NB4 (cell line): ENCODE measurements at regions not wholly inside any gene's neighbourhood (a gene's known extent, or its start where the extent isn't known, plus 50 kb on each side); places are given as distances from the start of the nearest gene placed in this dataset.
A peak's percentile ranks its signal among the peaks of the same experiment; 100 is the strongest.

ENCODE experiments used
- DNase-seq: peaks from one replicate; pipeline ENCODE4 v3.0.0; 2010; ENCODE audit warnings: low read depth
- H3K4me3 ChIP-seq: one replicate; pipeline ENCODE4 v1.5.1; 2011; ENCODE audit warnings: mild to moderate bottlenecking, low read depth, low read length, moderate library complexity
- MYC ChIP-seq: IDR thresholded peaks from 2 replicates; pipeline ENCODE4 v1.6.1; 2011; ENCODE audit warnings: low read depth, low read length
- POLR2A ChIP-seq: IDR thresholded peaks from 2 replicates; pipeline ENCODE4 v1.6.1; 2011; ENCODE audit warnings: mild to moderate bottlenecking; ENCODE audit not compliant: insufficient read length; ENCODE audit errors: extremely low read depth
- TF ChIP-seq, protein P1 (sequence below): IDR thresholded peaks from one replicate; pipeline ENCODE4 v1.5.1; 2012; ENCODE audit warnings: low read depth, low read length
- TF ChIP-seq, protein P2 (sequence below): IDR thresholded peaks from 2 replicates; pipeline ENCODE4 v1.6.1; 2011; ENCODE audit warnings: low read depth, low read length

DNA sequence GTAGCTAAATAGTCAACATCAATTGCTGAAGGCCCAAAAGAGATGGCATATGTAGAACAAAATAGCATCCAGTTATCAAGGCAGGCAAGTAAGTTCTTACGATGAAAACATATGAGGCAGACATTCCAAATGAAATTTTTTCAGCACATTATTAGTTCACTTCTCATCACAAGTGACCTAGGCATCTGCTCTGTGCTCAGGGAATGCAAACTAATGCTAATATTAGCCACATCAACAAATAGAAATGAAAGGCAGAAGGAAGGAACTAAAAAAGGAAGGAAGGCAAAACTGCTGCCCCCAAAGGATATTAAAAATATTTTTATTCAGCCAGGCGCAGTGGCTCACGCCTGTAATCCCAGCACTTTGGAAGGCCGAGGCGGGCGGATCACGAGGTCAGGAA is 51.2 kb upstream of the ROCK1 start:
- TF ChIP-seq, protein P1, sequence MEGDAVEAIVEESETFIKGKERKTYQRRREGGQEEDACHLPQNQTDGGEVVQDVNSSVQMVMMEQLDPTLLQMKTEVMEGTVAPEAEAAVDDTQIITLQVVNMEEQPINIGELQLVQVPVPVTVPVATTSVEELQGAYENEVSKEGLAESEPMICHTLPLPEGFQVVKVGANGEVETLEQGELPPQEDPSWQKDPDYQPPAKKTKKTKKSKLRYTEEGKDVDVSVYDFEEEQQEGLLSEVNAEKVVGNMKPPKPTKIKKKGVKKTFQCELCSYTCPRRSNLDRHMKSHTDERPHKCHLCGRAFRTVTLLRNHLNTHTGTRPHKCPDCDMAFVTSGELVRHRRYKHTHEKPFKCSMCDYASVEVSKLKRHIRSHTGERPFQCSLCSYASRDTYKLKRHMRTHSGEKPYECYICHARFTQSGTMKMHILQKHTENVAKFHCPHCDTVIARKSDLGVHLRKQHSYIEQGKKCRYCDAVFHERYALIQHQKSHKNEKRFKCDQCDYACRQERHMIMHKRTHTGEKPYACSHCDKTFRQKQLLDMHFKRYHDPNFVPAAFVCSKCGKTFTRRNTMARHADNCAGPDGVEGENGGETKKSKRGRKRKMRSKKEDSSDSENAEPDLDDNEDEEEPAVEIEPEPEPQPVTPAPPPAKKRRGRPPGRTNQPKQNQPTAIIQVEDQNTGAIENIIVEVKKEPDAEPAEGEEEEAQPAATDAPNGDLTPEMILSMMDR = no peak
- no peak for TF ChIP-seq MYC
- H3K4me3 ChIP-seq = no peak overlapping the region
- no peak for DNase-seq

DNA sequence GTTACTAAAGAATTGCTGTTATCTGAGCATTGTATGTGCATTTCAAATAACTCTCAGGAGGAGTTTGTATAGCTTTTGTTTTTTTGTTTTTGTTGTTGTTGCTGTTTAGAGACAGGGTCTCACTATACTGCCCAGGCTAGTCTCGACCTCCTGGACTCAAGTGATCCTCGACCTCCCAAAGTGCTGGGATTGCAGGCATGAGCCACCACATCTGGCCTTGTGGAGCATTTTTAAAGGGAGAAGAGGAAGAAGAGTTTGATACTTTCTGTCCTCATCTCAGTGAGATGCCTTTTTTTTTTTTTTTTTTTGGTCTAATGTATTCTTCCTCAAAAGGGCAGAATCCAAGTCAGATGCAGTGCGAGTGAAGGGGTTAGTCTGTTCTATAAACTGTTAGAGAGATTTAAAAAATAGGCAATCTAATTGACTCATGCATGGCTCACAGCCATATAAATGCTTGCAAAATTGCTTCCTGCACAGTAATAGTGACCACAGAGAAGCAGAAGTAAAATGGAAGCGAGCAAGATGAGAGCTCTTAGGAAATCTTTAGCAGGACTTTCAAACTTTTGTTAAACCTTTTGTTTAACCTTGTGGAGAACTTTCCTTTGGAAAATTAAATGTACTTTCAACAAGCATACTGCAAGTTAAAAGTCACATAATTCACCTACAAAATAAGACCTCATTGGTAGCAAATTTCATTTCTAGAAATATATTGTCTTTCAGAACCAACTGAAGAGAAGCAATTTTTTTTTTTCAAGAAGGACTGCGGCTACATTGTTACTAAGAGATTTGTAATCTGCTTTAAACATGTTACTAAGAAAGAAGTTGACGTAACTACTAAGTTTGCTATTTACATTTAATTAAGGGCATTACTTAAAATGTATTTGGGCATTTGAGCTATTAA is 52.3 kb upstream of the ROCK1 start:
- H3K4me3 ChIP-seq = peak overlapping the region; percentile 27
- TF ChIP-seq MYC = 0 out of 2 replicates have a peak, but pooled peaks have one; percentile 46
- TF ChIP-seq, protein P2, sequence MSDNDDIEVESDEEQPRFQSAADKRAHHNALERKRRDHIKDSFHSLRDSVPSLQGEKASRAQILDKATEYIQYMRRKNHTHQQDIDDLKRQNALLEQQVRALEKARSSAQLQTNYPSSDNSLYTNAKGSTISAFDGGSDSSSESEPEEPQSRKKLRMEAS = no peak
- peak; percentile 95 for DNase-seq

DNA sequence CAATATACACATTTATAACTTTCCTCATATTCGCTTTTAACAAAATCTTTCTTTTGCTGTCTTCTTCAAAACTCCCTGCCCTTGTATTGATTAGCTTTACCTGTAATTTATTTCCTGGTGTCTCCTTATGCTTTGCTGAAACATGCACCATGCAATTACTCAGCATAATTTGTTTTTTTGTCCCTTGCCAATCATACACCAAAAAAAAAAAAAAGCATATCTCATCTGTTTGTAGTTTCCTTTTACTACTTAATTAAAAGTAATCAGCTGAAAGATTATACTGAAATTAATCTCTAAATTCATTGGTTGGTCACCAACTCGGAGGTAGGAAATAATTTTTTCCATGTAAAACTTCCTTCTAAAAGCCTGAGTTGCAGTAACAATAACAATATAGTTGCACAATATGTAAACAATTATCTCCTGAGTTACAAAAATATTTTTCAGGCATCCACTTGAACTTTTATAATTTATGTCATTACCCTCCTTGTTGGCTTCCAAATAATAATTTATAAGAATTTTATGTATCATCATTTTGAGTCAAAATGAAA is 53.0 kb upstream of the ROCK1 start:
- TF ChIP-seq, protein P2 = no peak
- no peak for DNase-seq
- H3K4me3 ChIP-seq = peak overlapping the region; percentile 27

DNA sequence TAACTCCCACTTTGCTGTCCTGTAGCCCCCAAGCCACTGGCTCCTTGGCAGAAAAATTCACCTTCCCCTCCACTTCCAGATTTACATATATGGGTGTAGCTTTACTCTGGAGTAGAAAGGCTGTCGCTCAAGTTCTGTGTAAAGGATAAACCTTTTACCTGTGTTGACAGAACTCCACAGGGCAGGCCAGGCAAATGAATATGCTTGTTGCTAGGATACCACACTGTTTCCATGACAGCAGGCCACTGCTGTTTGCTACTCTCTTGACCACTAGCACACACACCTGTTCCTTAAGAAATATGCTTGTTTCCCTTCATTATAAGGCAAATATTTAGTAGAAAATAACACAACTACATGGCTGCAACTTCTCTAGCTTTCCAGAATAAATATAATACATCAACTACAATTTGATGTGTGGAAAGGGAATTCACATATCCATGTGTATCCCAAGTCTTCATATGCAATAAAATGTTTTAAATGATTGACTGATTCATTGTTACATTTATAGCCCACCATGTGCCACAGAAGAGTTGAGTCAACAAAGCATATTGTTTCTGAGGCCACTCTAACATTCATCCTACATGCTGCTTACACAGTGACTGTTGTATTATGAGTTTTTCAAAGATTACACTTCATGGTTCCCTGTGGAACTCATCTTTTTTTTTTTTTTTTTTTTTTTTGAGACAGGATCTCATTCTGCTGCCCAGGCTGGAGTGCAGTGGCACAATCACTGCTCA is 56.2 kb upstream of the ROCK1 start:
- no peak for DNase-seq
- TF ChIP-seq, protein P1 = no peak
- TF ChIP-seq, protein P2 = no peak
- H3K4me3 ChIP-seq = no peak overlapping the region

DNA sequence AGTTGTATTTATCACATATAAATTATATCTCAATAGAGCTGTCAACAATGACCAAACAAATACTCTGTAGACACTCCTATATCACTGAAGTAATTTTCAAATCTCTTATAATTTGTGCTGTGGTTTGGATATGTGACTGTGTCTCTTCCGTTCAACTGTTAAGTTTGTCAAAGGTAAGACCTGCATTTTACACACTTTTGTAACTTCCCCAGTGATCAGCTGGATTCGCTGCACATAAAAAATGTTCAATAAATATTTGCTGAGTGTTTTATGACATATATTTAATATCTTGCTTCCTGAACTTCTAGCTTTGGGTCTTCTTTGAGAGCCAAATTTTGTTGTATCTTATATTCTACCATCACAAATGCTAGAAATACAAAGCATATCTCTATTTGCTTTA is 57.3 kb upstream of the ROCK1 start:
- H3K4me3 ChIP-seq = no peak overlapping the region
- TF ChIP-seq, protein P1 = no peak
- no peak for TF ChIP-seq POLR2A
- TF ChIP-seq, protein P2 = no peak
- TF ChIP-seq MYC = no peak
- no peak for DNase-seq

DNA sequence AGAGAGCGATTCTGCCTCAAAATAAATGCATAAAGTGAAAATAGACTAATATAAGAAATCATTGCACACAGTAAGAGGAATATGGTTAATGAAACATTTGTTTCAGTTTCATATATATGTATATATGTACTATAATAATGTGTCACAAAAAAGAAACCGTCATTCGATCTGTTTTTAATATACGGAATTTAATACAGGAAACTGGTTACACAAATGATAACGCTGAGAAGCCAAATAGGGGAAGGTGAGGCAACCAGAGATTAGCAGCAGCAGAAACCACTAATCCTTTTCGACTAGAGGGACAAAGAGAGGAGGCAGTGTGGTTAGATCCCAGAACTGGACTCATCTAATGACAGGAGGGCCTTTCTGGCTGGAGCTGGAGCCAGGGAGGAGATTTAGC is 64.2 kb upstream of the GREB1L start:
- DNase-seq = peak; percentile 76
- H3K4me3 ChIP-seq = peak overlapping the region; percentile 14
- no peak for TF ChIP-seq POLR2A

DNA sequence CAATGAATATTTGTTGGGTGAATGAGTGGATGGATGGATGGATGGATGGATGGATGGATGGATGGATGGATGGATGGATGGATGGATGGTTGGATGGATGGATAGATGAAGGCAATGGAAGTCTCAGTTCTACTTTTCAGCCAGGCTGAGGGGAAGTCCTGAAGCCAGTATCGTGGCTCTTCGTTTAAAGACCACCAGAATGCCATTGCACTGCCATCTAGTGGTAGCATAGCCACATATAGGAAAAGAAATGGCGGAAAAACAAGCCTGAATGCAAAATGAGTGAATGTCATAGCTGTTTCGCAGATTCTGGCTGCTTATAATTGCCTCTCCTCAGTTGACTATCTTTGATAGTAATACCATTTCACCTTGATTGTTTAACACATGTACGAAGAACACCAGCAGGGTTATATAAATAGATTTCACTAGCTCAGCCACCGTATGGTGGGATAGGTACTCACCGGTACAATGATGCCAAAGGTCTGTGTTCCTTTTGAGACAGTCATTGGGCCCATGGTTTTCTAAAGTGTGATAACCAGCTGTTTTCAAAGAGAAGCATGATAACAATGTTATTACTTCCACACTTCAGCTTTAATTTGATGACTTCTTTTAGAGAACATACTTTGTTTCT is 62.3 kb upstream of the GREB1L start:
- TF ChIP-seq, protein P2 = no peak
- TF ChIP-seq, protein P1 = peak; percentile 75
- H3K4me3 ChIP-seq = no peak overlapping the region
- DNase-seq = peak; percentile 78
